A549 (cell line): ENCODE measurements at regions not wholly inside any gene's neighbourhood (a gene's known extent, or its start where the extent isn't known, plus 50 kb on each side); places are given as distances from the start of the nearest gene placed in this dataset.

ENCODE experiments used
- ATAC-seq, 2 experiments: fragments of 200-7000 bp in 1 of 2; fragments of >200 bp in 1 of 2; cut with Nextera tagmentation in 1 of 2; cut with Tn5 transposase in 1 of 2; 3 replicates each; pipeline versions ENCODE4 v1.8.0 to v1.9.1; 2018 to 2020; ENCODE audit warnings: mild to moderate bottlenecking in 1 of 2, moderate library complexity in 1 of 2
- CTCF ChIA-PET: fragments of 300-600 bp; sonication (Branson Sonifier 250); formaldehyde crosslinking; extraction: SDS; loops from one replicate; lab custom pipeline; 2021; ENCODE audit warnings: antibody characterized with exemption, inconsistent platforms; lab: Yijun Ruan, JAX
- POLR2A ChIA-PET: fragments of 350-600 bp; formaldehyde crosslinking; extraction: SDS; loops from one replicate; lab custom pipeline; 2021; ENCODE audit warnings: antibody characterized with exemption, inconsistent platforms; lab: Yijun Ruan, JAX
- DNase-seq, 2 experiments: peaks; one replicate each; pipeline versions ENCODE4 v3.0.0 to v3.0.0-alpha.2; 2011 to 2016; ENCODE audit warnings: low read depth in 1 of 2, low spot score in 1 of 2
- FAIRE-seq: peaks from 2 replicates; lab custom pipeline; 2011; peaks lifted over from hg19 to GRCh38; lab: Jason Lieb, UNC
- H3K27ac ChIP-seq, 2 experiments: fragments of >200 bp; sonication (Bioruptor Twin); formaldehyde crosslinking; 3 replicates each; pipeline ENCODE4 v1.5.1; 2016 to 2017
- H3K4me1 ChIP-seq: fragments of >200 bp; sonication (Bioruptor Twin); formaldehyde crosslinking; 3 replicates; pipeline ENCODE4 v1.6.1; 2016
- H3K4me2 ChIP-seq: fragments of >200 bp; sonication (Bioruptor Twin); formaldehyde crosslinking; 3 replicates; pipeline ENCODE4 v1.6.1; 2016
- H3K4me3 ChIP-seq: fragments of >200 bp; sonication (Bioruptor Twin); formaldehyde crosslinking; 3 replicates; pipeline ENCODE4 v1.5.1; 2016
- H3K9me3 ChIP-seq: fragments of >200 bp; sonication (Bioruptor Twin); formaldehyde crosslinking; 3 replicates; pipeline ENCODE4 v1.6.1; 2016
- BCL3 ChIP-seq: fragments of >200 bp; sonication (Bioruptor Twin); formaldehyde crosslinking; IDR thresholded peaks from 3 replicates; pipeline ENCODE4 v1.6.1; 2016
- ELK1 ChIP-seq: fragments of 150-350 bp; IDR thresholded peaks from 2 replicates; pipeline ENCODE4 v1.6.1; 2014; ENCODE audit warnings: low read depth, mild to moderate bottlenecking, low read length
- EP300 ChIP-seq, 2 experiments: fragments of >200 bp; sonication (Bioruptor Twin); formaldehyde crosslinking; IDR thresholded peaks; 2 replicates in 1 of 2; 3 replicates in 1 of 2; pipeline ENCODE4 v1.6.1; 2016 to 2017
- FOSL2 ChIP-seq, 2 experiments: fragments of 450-650 bp in 1 of 2; fragments of >200 bp in 1 of 2; sonication (Bioruptor Twin) in 1 of 2; formaldehyde crosslinking; IDR thresholded peaks; 2 replicates each; pipeline versions ENCODE4 v1.5.0 to v1.6.1; 2016 to 2020; ENCODE audit warnings: mild to moderate bottlenecking in 1 of 2, moderate library complexity in 1 of 2
- HDAC2 ChIP-seq: fragments of 200-600 bp; sonication (generic); IDR thresholded peaks from 2 replicates; pipeline ENCODE4 v1.6.1; 2016
- HES2 ChIP-seq: fragments of >200 bp; sonication (Bioruptor Twin); formaldehyde crosslinking; IDR thresholded peaks from 2 replicates; pipeline ENCODE4 v1.6.1; 2016
- HMGXB4 ChIP-seq: fragments of 250-450 bp; sonication (Bioruptor Pico); IDR thresholded peaks from 2 replicates; pipeline ENCODE4 v1.5.0; 2021; ENCODE audit warnings: mild to moderate bottlenecking, moderate library complexity, borderline replicate concordance
- HOXA7 ChIP-seq: fragments of 250-450 bp; sonication (Bioruptor Pico); IDR thresholded peaks from 2 replicates; pipeline ENCODE4 v1.5.0; 2020; ENCODE audit warnings: mild to moderate bottlenecking, moderate library complexity
- HOXB13 ChIP-seq: fragments of 250-450 bp; sonication (Bioruptor Pico); IDR thresholded peaks from 2 replicates; pipeline ENCODE4 v1.5.0; 2020; ENCODE audit warnings: low read depth, mild to moderate bottlenecking, moderate library complexity
- HOXB5 ChIP-seq: fragments of 250-450 bp; sonication (Bioruptor Pico); IDR thresholded peaks from 2 replicates; pipeline ENCODE4 v1.5.0; 2020; ENCODE audit warnings: mild to moderate bottlenecking, moderate library complexity
- JUN ChIP-seq, 2 experiments: fragments of >200 bp; sonication (Bioruptor Twin); formaldehyde crosslinking; IDR thresholded peaks; 2 replicates in 1 of 2; 3 replicates in 1 of 2; pipeline ENCODE4 v1.6.1; 2016 to 2017
- JUNB ChIP-seq: fragments of >200 bp; sonication (Bioruptor Twin); formaldehyde crosslinking; IDR thresholded peaks from 2 replicates; pipeline ENCODE4 v1.6.1; 2016
- MYC ChIP-seq: IDR thresholded peaks from 2 replicates; pipeline ENCODE4 v1.6.1; 2012; ENCODE audit warnings: mild to moderate bottlenecking, inconsistent platforms, low read length, improper control_type of control experiment, borderline replicate concordance
- NPAS2 ChIP-seq: fragments of 250-450 bp; sonication (Bioruptor Pico); IDR thresholded peaks from 2 replicates; pipeline ENCODE4 v1.8.0; 2022; ENCODE audit warnings: mild to moderate bottlenecking, moderate library complexity, borderline replicate concordance
- PHF8 ChIP-seq: fragments of 200-600 bp; sonication (generic); IDR thresholded peaks from 2 replicates; pipeline ENCODE4 v1.6.1; 2016; ENCODE audit warnings: low read depth, mild to moderate bottlenecking, antibody characterized with exemption, moderate library complexity, borderline replicate concordance
- POLR2A ChIP-seq: IDR thresholded peaks from 2 replicates; pipeline ENCODE4 v1.6.1; 2012; ENCODE audit warnings: mild to moderate bottlenecking, low read length
- RAD21 ChIP-seq, 2 experiments: fragments of >200 bp in 1 of 2; sonication (Bioruptor Twin) in 1 of 2; formaldehyde crosslinking in 1 of 2; IDR thresholded peaks in 1 of 2; conservative IDR thresholded peaks in 1 of 2; 2 replicates in 1 of 2; 3 replicates in 1 of 2; pipeline ENCODE4 v1.6.1; 2012 to 2018; ENCODE audit warnings: inconsistent platforms in 1 of 2
- RNF2 ChIP-seq: fragments of 200-600 bp; sonication (generic); IDR thresholded peaks from 2 replicates; pipeline ENCODE4 v1.6.1; 2016; ENCODE audit warnings: low read depth, mild to moderate bottlenecking, antibody characterized with exemption, moderate library complexity, borderline replicate concordance
- SREBF2 ChIP-seq: fragments of 450-650 bp; IDR thresholded peaks from 2 replicates; pipeline ENCODE4 v1.6.1; 2014; ENCODE audit warnings: mild to moderate bottlenecking, moderate library complexity
- TFCP2L1 ChIP-seq: fragments of 250-450 bp; sonication (Bioruptor Pico); IDR thresholded peaks from 2 replicates; pipeline ENCODE4 v1.5.0; 2021; ENCODE audit warnings: mild to moderate bottlenecking
- ZFP36 ChIP-seq: fragments of 450-650 bp; IDR thresholded peaks from 2 replicates; pipeline ENCODE4 v1.6.1; 2014; ENCODE audit warnings: borderline replicate concordance; ENCODE audit not compliant: partially characterized antibody
- WGBS: methylation state at CpG from one replicate; pipeline ENCODE4 v1.1.6; 2017; ENCODE audit errors: missing lambda C conversion rate; 5-methylcytosine and 5-hydroxymethylcytosine counted together
- TF ChIP-seq, protein P1 (sequence below): IDR thresholded peaks from 2 replicates; pipeline ENCODE4 v1.6.1; 2012
- TF ChIP-seq, protein P2 (sequence below): fragments of 200-600 bp; sonication (generic); IDR thresholded peaks from 2 replicates; pipeline ENCODE4 v1.6.1; 2016; ENCODE audit warnings: antibody characterized with exemption, mild to moderate bottlenecking, moderate library complexity

DNA sequence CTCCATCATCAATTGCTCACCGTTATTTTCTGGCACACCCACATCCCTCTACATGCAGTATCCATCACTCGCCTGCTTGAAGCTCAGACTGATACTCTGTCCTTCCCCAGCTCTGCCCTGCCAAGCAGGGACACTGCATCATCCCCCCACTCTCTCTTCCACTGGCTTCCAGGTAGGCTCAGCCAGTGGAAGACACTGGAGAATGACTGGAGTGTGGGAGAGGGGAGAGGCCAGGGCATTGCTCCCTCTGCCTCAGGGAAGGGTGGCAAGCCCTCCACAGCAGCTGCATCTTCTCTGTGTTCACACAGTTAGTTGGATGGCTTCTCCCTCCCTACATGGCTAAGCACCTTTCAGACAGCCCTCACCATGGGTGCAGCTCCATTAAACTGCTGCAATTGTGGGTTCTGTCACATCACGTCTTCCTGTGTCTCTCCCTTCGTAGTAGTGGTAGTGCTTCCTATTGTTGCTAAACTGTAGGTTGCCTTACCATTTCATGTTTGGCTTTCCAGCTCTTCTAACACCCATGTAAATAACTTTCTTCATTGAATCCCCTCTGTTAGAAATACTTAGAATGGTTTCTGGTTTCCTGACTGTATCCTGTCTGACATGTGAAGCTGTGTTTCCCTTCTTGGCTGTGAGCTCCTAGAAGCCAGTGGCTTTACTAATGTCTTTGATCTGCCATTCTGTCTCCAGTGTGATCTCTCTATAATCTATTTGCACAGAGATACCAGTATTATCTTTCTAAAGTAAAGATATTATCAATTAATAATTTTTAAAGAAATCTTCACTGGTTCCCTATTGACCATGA, 483.7 kb upstream of the LRRN3 start:
- Histone ChIP-seq H3K4me1 (no peaks in the 10 kb centered on the region), H3K4me3 (no peak overlapping the region), H3K27ac (no peak overlapping the region), H3K9me3 (no peaks in the 10 kb centered on the region), H3K4me2 (no peak overlapping the region)
- ChIA-PET POLR2A (no interaction called here), CTCF (no interaction called here)
- 49% methylated on average over 4 of the region's 4 CpGs for WGBS
- TF ChIP-seq JUNB (no peak), ELK1 (no peak), HMGXB4 (CRISPR knock-in tag) (no peak), JUN (IDR thresholded peaks at IDR 0.05) (no peak), HOXB13 (CRISPR knock-in tag) (no peak), HOXA7 (CRISPR knock-in tag) (no peak), TFCP2L1 (no peak), EP300 (IDR thresholded peaks at IDR 0.05) (no peak), HDAC2 (no peak), MYC (no peak), SREBF2 (no peak)
- TF ChIP-seq, protein P1, sequence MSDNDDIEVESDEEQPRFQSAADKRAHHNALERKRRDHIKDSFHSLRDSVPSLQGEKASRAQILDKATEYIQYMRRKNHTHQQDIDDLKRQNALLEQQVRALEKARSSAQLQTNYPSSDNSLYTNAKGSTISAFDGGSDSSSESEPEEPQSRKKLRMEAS, result no peak
- TF ChIP-seq, protein P2, sequence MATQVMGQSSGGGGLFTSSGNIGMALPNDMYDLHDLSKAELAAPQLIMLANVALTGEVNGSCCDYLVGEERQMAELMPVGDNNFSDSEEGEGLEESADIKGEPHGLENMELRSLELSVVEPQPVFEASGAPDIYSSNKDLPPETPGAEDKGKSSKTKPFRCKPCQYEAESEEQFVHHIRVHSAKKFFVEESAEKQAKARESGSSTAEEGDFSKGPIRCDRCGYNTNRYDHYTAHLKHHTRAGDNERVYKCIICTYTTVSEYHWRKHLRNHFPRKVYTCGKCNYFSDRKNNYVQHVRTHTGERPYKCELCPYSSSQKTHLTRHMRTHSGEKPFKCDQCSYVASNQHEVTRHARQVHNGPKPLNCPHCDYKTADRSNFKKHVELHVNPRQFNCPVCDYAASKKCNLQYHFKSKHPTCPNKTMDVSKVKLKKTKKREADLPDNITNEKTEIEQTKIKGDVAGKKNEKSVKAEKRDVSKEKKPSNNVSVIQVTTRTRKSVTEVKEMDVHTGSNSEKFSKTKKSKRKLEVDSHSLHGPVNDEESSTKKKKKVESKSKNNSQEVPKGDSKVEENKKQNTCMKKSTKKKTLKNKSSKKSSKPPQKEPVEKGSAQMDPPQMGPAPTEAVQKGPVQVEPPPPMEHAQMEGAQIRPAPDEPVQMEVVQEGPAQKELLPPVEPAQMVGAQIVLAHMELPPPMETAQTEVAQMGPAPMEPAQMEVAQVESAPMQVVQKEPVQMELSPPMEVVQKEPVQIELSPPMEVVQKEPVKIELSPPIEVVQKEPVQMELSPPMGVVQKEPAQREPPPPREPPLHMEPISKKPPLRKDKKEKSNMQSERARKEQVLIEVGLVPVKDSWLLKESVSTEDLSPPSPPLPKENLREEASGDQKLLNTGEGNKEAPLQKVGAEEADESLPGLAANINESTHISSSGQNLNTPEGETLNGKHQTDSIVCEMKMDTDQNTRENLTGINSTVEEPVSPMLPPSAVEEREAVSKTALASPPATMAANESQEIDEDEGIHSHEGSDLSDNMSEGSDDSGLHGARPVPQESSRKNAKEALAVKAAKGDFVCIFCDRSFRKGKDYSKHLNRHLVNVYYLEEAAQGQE, result no peak
- DNase-seq (no peak), ATAC-seq (no peak), FAIRE-seq (no peak)

- no peak for TF ChIP-seq HOXB5
- no peak for TF ChIP-seq EP300 (IDR thresholded peaks at IDR 0.05)
- no peak for TF ChIP-seq BCL3
- TF ChIP-seq ZFP36, result no peak
- no peak for TF ChIP-seq NPAS2 (CRISPR knock-in tag)
- no peak for TF ChIP-seq PHF8
- no peak for TF ChIP-seq JUN (IDR thresholded peaks at IDR 0.05)
- no peak for TF ChIP-seq POLR2A
- no peak for TF ChIP-seq RNF2
- TF ChIP-seq HMGXB4 (CRISPR knock-in tag), result no peak
- no peak for TF ChIP-seq TFCP2L1
- TF ChIP-seq RAD21 (conservative IDR thresholded peaks at IDR 0.05 in 1 of 2, IDR thresholded peaks at IDR 0.05 in 1 of 2), result no peak
- no peak for TF ChIP-seq FOSL2 (IDR thresholded peaks at IDR 0.05)
- no peak for TF ChIP-seq FOSL2 (CRISPR knock-in tag; IDR thresholded peaks at IDR 0.05)
- TF ChIP-seq HES2, result no peak
- TF ChIP-seq HOXB13 (CRISPR knock-in tag), result no peak
- TF ChIP-seq, all 56 proteins: peak for 0
- Histone ChIP-seq H3K9me3 (no peaks in the 10 kb centered on the region), H3K4me2 (no peak overlapping the region), H3K4me1 (no peaks in the 10 kb centered on the region), H3K27ac (no peak overlapping the region), H3K4me3 (no peak overlapping the region)
- ChIA-PET POLR2A (no interaction called here), CTCF (no interaction called here)
- DNase-seq (no peak), ATAC-seq (no peak), FAIRE-seq (no peak)
These were observed 481.6 kb upstream of the LRRN3 start for GRCh38 chr7:110609336-110609735.
